GM18868 (cell line): ENCODE measurements at regions not wholly inside any gene's neighbourhood (a gene's known extent, or its start where the extent isn't known, plus 50 kb on each side); places are given as distances from the start of the nearest gene placed in this dataset.

Experiments used
- ATAC-seq: cut with Tn5 transposase; IDR thresholded peaks from one replicate; pipeline ENCODE4 v1.9.1; 2021; ENCODE audit warnings: mild to moderate bottlenecking, moderate library complexity; ENCODE audit not compliant: unreplicated experiment

DNA sequence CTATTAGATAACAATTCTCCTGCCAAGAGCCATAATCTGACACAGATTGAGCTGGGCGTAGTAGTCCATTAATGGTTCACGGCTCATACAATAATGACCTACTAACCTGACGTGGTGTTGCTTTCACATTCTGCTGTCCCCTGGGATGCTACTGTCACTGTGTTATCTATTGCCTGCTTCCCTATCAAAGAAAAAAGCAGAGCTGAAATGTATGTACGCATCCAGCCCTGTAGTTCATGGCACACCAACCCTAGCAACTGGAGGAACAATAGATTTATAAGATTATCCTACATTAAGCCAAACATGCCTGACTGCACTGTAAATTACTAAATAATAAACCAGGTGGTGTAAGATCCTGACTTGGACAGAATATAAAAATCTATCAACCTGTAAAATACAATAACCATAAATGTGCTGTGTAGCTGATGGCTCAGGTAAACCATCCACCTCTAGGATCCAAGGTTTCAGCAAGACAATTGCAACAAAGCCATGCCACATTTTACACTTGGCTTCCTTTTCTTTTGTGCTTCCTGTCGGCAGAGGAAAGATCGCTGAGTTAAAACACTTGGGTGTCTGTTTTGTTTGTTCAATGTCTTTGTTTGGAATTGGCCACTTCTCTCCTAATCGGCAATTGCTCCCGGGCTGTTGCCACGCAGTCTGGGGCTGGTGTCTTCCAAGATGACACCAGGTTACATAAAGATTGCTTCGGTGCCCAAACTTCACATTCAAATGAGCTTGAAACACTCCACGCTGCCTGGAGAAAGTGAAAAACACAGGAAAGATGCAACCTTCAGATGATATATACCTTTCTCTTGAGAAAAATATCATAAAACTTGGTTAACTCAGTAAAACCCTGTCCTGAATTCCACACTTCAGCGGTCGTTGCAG lies 143.9 kb upstream of the MGMT start:
- no peak for ATAC-seq

DNA sequence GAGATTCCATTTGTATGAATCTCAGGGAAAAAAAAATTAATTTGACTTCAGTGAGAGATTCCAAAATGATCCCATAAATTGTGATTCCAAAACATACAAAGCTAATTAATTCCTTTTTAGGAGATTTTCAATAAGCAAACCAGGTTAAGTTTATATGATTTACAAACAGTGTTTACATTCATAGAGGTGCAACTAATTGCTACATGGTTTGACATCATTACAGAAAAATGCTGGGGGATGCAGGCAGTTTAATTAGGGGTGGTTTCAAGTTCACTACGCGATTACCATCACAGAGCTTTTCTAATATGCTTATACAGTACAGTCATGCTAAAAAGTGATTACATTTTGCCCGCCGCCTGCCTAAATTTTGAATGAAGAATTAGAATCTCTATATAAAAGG lies 143.2 kb upstream of the MGMT start:
- no peak for ATAC-seq

DNA sequence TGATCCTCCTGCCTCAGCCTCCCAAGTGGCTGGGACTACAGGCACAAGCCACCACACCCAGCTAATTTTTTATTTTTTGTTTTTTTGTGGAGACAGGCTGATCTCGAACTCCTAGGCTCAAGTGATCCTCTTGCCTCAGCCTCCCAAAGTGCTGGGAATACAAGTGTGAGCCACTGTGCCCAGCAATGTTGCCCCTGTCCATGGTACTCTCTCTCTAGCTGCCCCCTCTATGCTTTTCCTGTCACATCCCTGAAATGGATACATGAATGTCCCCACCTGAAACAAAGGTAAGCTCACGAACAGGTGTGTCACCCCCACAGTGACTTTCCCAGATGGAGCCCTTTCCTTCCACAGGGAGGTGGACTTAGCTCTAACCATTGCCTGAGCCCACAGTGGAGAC lies 141.1 kb upstream of the MGMT start:
- no peak for ATAC-seq

DNA sequence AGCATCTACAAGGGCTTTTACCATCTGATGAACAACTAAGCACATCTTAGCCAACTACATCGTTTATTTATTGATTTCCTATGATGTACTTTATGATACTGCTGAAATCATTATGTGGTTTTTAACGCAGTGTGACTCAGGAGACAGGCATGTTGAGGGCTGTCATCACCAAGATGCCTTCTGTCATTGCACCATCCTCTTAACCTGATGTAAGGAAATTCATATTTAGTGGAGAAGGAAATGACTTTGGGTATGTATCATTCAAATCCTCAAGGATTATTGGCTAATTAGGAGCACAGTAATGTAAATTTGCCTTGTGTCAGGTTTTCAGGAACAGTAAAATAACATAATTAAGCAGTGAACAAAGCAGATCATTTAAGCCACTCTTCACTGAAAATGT lies 138.5 kb upstream of the MGMT start:
- ATAC-seq: no peak

DNA sequence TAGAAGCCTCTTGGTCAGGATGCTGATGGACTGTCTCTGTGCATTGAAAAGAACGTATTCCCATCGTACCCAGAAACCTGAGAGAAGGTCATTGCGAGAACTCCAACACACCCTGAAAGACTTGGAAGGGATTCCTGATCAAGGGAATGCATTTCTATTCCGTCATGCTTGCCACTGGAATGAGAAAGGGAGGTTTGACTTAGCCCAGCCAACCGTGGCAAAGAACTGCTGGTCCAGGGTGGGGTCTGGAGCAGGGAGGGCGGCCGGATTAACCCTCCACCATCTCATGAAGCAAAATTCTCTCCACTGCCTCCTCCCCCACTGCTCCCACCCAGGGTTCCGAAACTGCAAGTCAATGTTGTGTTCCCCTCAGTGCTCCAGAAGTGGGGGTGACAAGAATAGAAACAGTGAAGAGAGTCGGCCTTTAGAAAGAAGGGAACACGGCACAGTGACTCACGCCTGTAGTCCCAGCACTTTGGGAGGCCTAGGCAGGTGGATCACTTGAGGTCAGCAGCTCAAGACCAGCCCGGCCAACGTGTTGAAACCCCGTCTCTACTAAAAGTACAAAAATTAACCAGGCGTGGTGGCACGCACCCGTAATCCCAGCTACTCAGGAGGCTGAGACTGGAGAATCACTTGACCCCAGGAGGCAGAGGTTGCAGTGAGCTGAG lies 137.5 kb upstream of the MGMT start:
- ATAC-seq: no peak

DNA sequence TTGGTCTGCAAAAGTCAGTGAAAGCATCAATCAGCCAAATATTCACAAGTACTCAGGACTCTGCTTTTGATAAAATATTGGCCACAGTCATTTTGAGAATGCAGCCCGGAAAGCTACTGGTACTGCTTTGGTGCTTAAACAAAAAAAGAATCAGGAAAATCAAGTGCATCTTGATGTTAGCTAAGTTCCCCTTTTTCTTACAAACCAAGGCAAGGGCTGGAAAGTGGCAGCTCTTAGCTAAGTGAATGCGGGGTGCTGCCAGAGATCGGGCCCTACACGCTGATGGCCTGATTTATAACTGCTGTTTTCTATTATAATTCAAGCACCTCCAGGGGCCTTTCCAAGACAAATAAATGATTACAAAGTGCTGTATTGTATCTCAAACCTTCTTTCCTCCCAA lies 136.8 kb upstream of the MGMT start:
- ATAC-seq: no peak

DNA sequence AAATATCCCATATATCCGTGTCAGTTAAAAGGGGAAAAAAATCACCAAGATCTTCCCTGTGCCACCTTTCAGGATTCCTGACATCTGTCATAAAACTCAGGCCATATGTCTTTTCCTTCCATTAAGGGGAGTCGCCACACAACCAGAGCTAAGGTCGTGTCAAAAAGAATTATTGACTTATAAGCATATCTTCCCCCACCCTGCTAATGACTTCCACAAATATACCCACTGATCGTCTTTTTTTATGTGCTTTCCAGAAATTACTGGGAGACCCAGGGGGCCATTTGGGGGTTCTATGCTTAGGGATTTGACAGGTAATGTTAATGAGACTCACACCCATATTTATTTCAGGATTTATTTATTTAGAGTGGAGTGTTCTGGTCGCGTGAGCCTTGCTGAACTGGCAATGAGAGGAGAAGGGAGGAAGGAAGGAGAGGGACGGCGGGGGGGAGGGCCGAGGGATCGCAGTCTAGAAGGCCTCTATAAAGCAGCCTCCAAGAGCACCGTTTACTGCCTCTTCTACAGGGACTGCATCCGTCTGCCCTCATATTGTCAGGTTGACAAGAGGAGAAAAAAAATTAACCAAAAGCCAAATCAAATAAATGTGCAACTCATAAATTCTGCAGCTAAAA lies 135.7 kb upstream of the MGMT start:
- no peak for ATAC-seq

DNA sequence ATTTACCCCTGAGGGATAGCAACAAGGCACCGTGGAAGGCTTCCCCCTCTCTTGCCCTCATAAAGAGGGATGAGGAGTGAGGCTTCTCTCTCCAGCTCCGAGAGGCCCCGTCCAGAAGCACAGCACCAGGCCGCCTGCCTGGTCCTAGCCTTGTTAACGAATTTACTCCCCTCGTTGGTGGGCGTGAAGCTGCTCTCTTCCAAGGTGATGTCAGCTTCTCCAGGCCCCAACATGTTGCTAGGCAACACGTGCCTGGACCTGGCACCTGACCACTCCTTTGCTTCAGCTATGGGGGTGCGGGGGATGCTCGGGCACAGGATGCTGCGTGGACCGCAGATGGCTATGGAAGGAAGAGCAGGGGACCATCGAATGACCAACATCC lies 135.2 kb upstream of the MGMT start:
- no peak for ATAC-seq

DNA sequence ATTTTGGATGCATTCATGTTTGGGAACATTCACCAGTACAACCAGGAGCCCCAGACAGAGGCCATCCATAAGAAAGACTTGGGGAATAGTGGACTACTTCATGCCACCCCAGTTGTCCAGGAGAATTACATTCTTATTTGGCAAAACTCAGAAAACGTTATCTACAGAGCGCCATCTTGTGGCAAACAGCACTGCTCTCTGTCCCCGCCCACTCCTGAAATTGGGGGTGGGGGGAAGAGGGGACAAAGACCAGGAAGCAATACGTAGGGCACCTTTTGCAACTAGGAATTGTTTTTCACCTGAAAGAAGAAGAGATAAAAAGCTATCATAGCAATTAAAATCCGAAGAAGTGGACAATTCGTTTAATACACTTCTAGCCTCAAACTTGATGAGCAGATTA lies 134.6 kb upstream of the MGMT start:
- no peak for ATAC-seq

DNA sequence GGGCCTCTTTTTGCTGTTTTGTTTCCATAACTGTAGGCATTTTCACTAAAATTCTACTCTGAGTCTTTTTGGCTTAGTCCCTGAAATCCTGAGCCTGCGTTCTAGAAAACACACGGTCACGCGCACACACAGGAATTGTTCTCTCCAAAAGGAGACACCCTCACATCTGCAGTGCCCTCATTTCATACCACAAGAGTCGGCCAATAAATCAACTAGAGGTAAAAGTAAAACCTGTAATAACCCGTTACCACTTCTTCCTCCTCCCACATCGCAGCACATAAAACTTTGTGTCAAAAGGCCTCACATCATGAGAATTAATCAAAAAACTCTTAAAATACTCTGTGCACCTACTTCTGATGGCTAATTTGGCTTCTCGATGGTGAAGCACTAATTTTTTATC lies 133.3 kb upstream of the MGMT start:
- no peak for ATAC-seq

DNA sequence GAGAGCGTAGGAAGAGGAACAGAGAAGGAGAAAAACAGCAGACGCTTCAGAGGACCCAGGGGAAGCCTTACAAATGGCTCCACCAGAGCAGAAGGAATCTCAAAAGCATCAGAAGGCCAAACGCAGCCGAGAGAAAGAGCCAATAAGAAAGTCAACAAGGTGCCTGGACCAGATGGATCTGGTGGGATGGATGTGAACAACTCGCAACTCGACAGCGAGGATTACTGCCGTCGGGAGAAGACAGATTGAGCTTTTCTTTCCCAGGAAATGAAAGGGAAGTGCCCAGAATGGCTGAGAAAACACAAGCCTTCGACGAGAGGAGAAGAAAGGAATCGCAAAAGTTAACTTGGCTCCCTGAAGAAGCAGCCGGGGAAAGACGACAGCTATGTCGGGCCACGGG lies 132.8 kb upstream of the MGMT start:
- ATAC-seq: no peak

DNA sequence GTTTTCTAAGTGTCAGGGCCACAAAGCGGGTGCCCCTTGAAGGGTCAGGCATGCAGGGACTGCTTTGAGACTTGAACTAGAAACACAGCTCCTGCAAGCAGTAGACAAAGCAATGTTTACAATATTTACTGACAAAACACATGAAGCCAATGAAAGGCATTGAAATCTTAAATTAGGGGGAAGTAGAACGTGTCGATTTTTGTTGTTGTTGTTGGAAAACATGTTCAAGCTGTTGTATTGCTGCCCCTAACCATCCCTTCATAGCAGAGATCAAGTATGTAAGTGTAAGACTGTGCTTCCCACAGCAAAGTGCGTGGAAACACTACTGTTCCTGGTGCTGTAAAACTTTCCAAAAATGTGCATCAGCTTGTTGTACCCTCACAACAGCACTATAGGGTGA lies 131.6 kb upstream of the MGMT start:
- ATAC-seq: no peak

DNA sequence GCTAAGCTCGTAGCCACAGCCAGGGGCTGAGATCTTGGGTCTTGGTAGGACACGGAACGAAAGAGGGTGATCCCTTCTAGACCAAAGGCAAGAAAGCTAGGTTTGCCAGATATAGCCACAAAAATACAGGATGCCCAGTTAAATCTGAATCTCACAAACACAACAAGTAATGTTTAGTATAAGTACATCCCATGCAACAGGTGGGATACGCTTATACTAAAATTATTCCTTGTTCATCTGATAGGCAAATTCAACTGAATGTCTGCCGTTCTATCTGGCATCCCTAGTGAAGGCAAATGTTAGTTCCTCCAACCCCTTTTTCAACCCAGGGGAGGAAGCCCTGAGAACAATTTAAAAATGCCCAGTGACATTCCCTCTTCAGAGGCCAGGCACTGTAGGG lies 131.1 kb upstream of the MGMT start:
- no peak for ATAC-seq

DNA sequence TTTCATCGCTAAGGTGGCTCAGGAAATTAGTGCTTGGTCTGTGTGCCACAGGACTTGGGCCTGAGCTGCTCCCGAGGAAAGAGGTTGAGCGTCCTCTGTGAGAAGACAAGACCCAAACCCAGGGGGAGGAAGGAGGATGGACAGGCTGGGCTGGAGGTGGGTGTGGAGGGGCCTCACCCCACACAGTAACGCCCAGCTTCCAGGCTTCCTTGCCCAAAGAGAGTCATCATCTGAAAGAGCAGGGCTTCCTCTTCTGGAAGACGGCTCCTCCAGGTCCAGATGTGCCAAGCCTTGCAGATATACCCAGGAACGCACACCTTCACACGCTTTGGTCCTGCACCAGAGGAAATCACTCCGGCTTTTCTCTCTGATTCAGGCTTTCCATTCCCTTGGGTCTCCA lies 127.8 kb upstream of the MGMT start:
- ATAC-seq: no peak

DNA sequence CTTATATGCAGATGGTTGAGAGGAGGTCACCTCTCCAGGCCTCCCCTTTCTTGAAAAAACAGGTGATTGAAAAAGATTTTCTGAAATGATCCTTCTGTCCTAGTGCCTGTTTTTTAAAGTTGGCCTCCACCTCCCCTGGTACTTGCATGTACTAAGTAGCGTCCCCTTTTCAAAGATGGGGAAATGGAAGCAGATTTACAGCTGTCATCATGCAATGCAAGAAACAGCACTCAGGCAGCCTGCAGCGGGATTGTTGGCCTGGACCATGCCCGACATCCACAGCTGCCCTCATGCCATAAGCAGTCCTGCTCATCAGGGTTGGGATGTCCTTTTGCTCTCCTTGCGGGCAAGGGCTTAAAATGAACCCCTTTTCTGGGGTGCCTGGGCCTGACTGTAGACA lies 127.2 kb upstream of the MGMT start:
- ATAC-seq: no peak

DNA sequence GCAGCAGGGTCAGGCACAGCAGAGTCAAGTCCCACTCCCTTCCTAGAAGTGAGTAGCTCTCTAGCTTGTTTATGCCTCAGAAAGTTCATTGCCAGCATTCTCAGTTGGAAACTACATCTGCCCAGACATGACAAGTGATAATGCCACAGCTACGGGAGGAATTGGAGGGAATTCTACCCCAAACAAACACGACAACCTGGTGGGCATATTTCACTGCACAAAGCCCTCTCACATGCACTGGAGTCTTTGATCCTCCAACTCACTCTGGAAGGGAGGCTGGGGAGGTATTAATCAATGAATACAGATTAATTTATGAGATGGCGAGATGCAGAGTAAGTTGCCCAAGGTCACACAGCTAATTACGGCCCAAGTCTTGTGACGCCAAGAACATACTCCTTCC lies 126.0 kb upstream of the MGMT start:
- no peak for ATAC-seq

DNA sequence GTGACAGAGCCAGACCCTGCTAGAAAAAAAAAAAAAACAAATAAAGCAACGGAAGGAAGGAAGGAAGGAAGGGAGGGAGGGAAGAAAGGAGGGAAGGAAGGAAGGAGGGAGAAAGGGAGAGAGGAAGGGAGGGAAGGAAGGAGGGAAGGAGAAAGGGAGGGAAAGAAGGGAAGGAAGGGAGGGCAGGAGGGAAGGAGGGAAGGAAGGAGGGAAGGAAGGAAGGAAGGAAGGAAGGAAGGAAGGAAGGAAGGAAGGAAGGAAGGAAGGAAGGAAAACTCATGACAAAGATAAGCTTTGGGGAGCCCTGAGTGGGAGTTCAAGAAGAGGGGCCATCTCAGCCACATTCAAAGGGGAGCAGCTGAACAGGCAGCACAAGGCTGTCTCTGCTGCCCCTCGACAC lies 124.7 kb upstream of the MGMT start:
- ATAC-seq: no peak

DNA sequence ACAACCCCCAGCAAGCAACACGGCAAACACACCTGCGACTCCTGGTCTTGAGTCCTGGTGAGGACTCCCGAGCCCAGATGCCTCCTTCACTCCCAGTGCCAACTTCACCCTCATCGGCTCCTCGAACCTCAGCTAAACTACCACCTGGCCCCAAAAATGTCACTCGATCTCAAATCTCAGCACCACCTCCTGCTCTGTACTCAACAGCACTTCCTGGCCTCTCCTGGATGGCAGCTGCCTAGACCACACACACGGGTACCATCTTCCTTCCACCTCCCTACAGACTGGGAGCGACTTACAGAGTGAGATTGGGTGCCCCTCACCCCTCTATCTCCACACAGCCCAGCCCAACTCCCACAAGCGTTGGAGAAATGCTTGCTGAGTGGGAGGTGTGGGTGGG lies 123.9 kb upstream of the MGMT start:
- no peak for ATAC-seq

DNA sequence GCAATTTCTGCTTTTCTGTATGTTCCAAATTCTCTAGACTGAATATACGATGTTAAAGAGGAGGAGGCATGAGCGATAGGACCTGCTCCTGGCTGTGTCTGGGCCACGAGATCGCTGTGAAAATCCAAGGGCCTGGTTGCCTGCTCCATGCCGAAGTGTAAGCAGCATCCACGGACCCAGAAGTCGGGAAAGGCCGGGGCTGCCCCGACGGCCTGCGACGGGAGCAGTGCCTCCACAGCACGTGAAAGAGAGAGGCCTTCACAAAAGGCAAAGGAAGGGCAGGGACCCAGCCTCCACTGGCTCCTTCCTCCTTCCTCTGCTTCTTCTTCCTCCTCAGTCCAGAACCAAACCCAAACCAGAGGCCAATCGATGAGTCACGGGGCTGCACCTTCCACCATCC lies 122.9 kb upstream of the MGMT start:
- no peak for ATAC-seq

DNA sequence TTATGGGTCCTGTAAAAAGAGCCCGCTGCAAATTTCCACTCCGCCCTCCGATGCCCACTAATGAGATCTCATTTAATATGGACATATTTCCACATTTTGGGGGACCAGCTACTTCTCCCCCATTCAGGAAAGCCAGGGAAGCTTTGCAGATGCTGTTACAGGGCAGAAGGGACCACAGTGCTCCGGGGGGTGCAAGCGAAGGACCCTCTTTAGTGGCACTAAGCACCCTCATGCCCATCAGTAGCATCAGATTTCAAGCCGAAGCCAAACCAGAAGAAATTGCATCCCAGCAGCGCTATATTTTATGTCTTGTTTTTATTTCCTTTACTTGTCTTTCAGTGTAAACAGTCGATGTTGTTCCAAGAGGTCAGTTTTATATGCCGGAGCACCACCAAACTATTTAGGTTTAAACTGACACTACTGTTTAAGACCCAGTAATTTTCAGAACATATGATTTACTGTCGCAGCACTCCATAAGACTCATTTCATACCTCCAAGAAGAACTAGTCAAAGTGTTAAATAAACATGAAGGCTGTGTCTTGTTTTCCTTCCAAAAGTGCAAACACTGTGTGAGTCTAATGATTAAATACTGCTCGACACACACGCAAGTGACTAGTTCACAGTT lies 122.2 kb upstream of the MGMT start:
- ATAC-seq: no peak

DNA sequence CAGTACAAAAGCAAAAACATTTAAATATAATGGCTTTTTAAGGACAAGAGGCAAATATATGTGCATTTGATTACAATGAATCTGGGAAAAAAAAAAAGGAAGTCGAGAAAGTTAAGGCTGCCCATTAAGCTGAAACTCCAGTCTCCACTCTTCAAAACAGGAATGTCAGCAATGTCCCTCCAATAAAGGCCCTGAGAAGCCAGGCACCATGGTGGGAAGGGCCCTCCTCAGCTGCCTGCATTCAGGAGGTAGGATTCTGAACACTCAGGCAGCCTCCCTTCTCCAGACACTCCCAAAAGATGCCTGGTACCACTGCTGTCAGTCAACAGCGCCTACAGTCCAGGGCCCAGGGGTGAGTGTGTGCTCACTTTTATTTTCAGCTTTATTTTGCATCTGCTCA lies 121.3 kb upstream of the MGMT start:
- ATAC-seq: no peak

DNA sequence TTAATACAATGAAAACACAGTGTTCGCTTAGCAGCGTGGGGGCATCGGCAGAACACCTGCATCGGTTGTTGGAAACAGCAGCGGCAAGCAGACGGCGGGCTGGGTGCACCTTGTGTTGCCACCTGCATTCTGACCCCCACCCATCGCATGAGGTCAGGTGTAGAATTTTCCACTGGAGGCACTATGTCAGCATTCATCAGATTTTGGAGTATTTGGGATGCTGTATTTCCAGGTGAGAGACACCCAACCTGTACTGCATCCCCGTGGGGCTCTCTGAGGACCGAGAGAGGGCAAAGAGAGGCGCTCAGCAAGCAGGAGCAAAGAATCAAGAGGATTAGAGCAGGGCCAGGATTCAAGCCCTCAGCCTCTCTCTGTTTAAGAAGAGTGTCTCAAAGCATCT lies 116.4 kb upstream of the MGMT start:
- no peak for ATAC-seq
